PFSK-1 (cell line): ENCODE measurements at regions not wholly inside any gene's neighbourhood (a gene's known extent, or its start where the extent isn't known, plus 50 kb on each side); places are given as distances from the start of the nearest gene placed in this dataset.

Source experiments
- POLR2AphosphoS5 ChIP-seq: IDR thresholded peaks from 2 replicates; pipeline ENCODE4 v1.6.1; 2012; ENCODE audit warnings: low read depth, mild to moderate bottlenecking, control low read depth, low read length, moderate library complexity
- REST ChIP-seq, 2 experiments: IDR thresholded peaks; 2 replicates each; pipeline versions ENCODE4 v1.6.1 to v1.8.0; 2011 to 2012; ENCODE audit warnings: low read depth in 2 of 2, low read length in 2 of 2, control low read depth in 1 of 2, inconsistent platforms in 1 of 2, mild to moderate bottlenecking in 1 of 2, moderate library complexity in 1 of 2; ENCODE audit not compliant: insufficient read depth in 1 of 2
- SIN3A ChIP-seq: IDR thresholded peaks from 2 replicates; pipeline ENCODE4 v1.6.1; 2012; ENCODE audit warnings: mild to moderate bottlenecking, low read length, moderate library complexity, borderline replicate concordance; ENCODE audit not compliant: insufficient read depth

- TF ChIP-seq REST (IDR thresholded peaks at IDR 0.05; ENCODE audit: insufficient read depth in 1 of 2, low read depth in 2 of 2, low read length in 2 of 2): no peak
- TF ChIP-seq POLR2AphosphoS5: no peak
- TF ChIP-seq SIN3A: no peak
Observed at GRCh38 chr2:129910446-129911362, 68.8 kb upstream of the RAB6C start.
